Skeletal muscle tissue (tissue), 3 donors: ENCODE measurements at regions not wholly inside any gene's neighbourhood (a gene's known extent, or its start where the extent isn't known, plus 50 kb on each side); places are given as distances from the start of the nearest gene placed in this dataset.

ENCODE experiments used
- H3K27ac ChIP-seq: one replicate; pipeline ENCODE4 v1.7.0; 2013; ENCODE audit warnings: mild to moderate bottlenecking, low read depth, low read length, inconsistent platforms
- H3K27me3 ChIP-seq, 3 donors: one replicate each; pipeline ENCODE4 v1.7.0; 2013; ENCODE audit warnings: low read length in 3 of 3; ENCODE audit not compliant: control insufficient read depth in 3 of 3, insufficient read depth in 3 of 3
- H3K36me3 ChIP-seq, 3 donors: one replicate each; pipeline ENCODE4 v1.7.0; 2013; ENCODE audit warnings: low read length in 3 of 3; ENCODE audit not compliant: control insufficient read depth in 3 of 3, insufficient read depth in 3 of 3
- H3K4me1 ChIP-seq, 3 donors: one replicate each; pipeline ENCODE4 v1.7.0; 2013; ENCODE audit warnings: low read length in 3 of 3, mild to moderate bottlenecking in 3 of 3; ENCODE audit not compliant: control insufficient read depth in 3 of 3, insufficient read depth in 3 of 3
- H3K4me3 ChIP-seq, 3 donors: one replicate each; pipeline ENCODE4 v1.7.0; 2013; ENCODE audit warnings: low read length in 3 of 3
- H3K9ac ChIP-seq, 3 donors: one replicate each; pipeline ENCODE4 v1.7.0; 2013; ENCODE audit warnings: low read length in 3 of 3, mild to moderate bottlenecking in 3 of 3, moderate library complexity in 2 of 3, low read depth in 1 of 3
- H3K9me3 ChIP-seq, 3 donors: one replicate each; pipeline ENCODE4 v1.7.0; 2013; ENCODE audit warnings: low read length in 3 of 3; ENCODE audit not compliant: control insufficient read depth in 3 of 3
- donor health status: Osteomylitis.

DNA sequence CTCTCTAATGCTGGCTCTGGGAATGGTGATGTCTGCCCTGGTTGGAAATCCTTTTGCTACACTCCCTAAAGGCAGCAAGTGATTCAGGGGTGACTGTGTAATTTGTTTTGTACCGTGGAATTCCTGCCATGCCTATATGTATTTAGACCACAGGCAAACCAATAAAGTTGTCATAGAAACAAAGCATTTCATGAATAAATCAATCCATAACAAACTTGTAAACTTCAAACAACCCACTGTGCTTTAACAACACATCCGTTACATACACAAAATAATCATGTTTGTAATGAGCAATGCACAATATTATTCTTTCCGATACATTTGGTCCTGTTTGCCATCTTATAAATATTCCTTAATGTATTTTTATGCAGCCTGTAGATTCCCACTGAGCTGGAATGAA is 330.3 kb upstream of the SNX7 start:
- H3K27ac ChIP-seq = no peak overlapping the region
- H3K9me3 ChIP-seq = no peaks in the 10 kb centered on the region
- no peaks in the 10 kb centered on the region for H3K36me3 ChIP-seq
- peaks cover 0 to 5% (median 0%) of the 10 kb centered on the region in 3 donors for H3K4me1 ChIP-seq
- H3K4me3 ChIP-seq = no peak overlapping the region
- no peak overlapping the region for H3K9ac ChIP-seq
- peaks cover 0 to 3% (median 0%) of the 10 kb centered on the region in 3 donors for H3K27me3 ChIP-seq

DNA sequence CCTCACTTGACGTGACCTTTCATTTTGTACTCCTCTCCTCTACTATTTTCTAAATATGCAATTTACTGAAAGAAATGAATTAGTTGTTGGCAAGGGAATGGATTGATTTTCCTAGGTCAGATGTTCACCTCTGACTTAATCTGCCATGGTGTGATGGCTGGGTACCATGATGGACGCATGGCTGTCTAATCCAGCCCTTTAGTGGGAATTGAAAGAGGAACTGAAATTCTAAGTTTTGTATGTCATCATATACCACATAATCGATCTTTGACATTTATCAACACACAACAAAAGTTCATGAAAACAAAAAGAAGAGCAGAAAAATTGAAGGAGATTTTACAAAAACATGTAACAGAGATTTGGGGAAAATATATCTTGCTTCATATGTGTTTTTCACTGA is 331.3 kb upstream of the SNX7 start:
- no peak overlapping the region for H3K9ac ChIP-seq
- no peak overlapping the region for H3K4me3 ChIP-seq
- H3K9me3 ChIP-seq = no peaks in the 10 kb centered on the region
- H3K27ac ChIP-seq = no peak overlapping the region
- H3K27me3 ChIP-seq = peaks cover 0 to 3% (median 0%) of the 10 kb centered on the region in 3 donors
- peaks cover 0 to 5% (median 0%) of the 10 kb centered on the region in 3 donors for H3K4me1 ChIP-seq
- no peaks in the 10 kb centered on the region for H3K36me3 ChIP-seq

GRCh38 chr1:98328855-98329254 is 332.7 kb upstream of the SNX7 start:
- peaks cover 0 to 7% (median 2%) of the 10 kb centered on the region in 3 donors for H3K4me1 ChIP-seq
- H3K9me3 ChIP-seq = no peaks in the 10 kb centered on the region
- H3K27me3 ChIP-seq = peaks cover 0 to 3% (median 0%) of the 10 kb centered on the region in 3 donors
- no peak overlapping the region for H3K27ac ChIP-seq
- H3K4me3 ChIP-seq = no peak overlapping the region
- H3K9ac ChIP-seq = no peak overlapping the region
- no peaks in the 10 kb centered on the region for H3K36me3 ChIP-seq

DNA sequence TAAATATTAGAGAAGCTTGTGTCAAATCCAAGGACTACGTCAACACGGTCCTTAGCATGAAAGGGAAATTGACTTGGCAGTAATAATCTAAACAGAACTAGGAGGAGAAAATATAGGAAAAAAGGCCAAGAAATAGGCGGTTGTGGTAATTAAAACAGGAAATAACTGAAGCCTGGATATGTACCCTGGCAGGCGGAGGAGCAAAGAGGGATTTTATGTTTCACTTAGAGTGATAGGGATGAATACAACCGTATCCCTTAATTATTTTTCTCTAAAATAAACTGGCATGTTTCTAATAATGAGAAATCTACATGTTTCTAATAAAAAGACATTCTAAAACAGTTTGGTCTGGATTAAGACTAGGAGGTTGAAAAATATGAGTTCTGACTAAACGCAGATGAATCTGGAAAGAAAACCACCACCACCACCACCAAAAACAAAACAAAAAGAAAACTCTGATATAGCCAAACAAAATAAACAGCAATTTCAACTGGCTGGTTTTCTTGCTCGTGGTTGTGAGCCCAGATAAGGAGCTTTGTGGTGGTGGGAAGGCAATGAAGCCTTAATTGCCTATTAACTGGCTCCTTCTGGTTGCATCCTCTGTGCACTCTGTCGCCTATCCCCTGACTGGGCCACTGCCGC is 334.2 kb upstream of the SNX7 start:
- no peak overlapping the region for H3K27ac ChIP-seq
- no peak overlapping the region for H3K4me3 ChIP-seq
- no peaks in the 10 kb centered on the region for H3K27me3 ChIP-seq
- peaks cover 0 to 9% (median 5%) of the 10 kb centered on the region in 3 donors for H3K4me1 ChIP-seq
- H3K36me3 ChIP-seq = no peaks in the 10 kb centered on the region
- H3K9me3 ChIP-seq = no peaks in the 10 kb centered on the region
- no peak overlapping the region for H3K9ac ChIP-seq

DNA sequence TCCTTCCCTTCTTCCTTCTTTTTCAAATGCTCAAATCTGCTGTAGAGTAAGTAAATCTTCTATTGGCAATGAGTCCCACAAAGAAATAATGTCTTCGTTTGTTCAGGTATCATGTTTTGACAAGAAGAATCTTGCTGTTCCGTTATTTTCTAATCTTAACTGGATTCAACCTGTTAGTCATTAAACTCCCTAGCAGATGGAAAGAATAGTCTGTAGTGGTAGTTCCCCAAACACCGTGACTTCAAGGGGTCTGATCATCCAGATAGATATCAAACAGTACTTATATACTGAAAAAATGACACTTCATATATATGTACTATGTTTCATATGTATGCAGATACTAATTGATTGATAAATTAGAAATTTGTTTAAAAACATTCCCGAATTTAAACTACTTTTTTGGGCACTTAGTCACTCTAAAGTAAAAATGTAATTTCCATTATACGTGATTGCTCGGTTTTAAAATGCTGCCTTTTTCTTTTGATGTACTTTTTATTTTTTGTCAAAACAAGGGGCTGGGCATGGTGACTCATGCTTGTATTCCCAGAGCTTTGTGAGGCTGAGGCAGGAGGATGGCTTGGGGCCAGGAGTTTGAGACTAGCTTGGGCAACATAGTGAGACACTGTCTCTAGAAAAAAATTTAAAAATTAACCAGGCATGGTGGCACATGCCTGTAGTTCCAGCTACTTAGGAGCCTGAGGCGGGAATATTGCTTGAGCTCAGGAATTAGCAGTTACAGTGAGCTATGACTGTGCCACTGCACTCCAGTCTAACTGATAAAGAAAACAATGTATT is 335.7 kb upstream of the SNX7 start:
- H3K27ac ChIP-seq = no peak overlapping the region
- peaks cover 0 to 9% (median 5%) of the 10 kb centered on the region in 3 donors for H3K4me1 ChIP-seq
- no peak overlapping the region for H3K9ac ChIP-seq
- H3K9me3 ChIP-seq = no peaks in the 10 kb centered on the region
- H3K27me3 ChIP-seq = no peaks in the 10 kb centered on the region
- no peaks in the 10 kb centered on the region for H3K36me3 ChIP-seq
- H3K4me3 ChIP-seq = no peak overlapping the region

DNA sequence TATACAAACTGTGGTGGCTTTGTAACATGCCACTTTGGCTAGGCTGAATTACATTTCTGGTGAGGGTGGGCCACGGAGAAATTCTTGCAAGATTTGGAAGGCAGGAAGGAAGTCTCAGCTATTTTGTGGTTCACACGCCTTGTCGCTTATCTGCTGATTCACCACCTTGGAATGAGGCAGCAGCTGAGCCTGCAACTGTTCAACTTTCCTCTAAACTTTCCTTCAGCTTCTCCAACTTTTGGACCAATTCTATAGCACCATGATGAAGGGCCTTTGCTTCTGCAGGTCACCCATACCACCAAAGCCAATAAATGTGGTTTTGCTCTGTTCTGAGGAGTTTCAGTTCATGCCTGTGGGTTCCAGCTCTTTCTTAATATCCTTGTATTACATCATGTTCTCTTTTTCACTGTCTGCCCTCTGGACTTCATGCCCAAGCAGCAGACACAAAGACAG is 337.6 kb upstream of the SNX7 start:
- Histone ChIP-seq H3K27me3 (no peaks in the 10 kb centered on the region), H3K9me3 (no peaks in the 10 kb centered on the region), H3K36me3 (no peaks in the 10 kb centered on the region), H3K4me1 (peaks cover 0 to 9% (median 5%) of the 10 kb centered on the region in 3 donors), H3K9ac (no peak overlapping the region), H3K4me3 (no peak overlapping the region), H3K27ac (no peak overlapping the region)

GRCh38 chr1:98323388-98323787 is 338.1 kb upstream of the SNX7 start:
- H3K9me3 ChIP-seq = no peaks in the 10 kb centered on the region
- H3K9ac ChIP-seq = no peak overlapping the region
- H3K27ac ChIP-seq = no peak overlapping the region
- H3K4me1 ChIP-seq = peaks cover 0 to 9% (median 5%) of the 10 kb centered on the region in 3 donors
- no peaks in the 10 kb centered on the region for H3K36me3 ChIP-seq
- H3K4me3 ChIP-seq = no peak overlapping the region
- H3K27me3 ChIP-seq = no peaks in the 10 kb centered on the region

- Histone ChIP-seq H3K9ac (no peak overlapping the region), H3K27me3 (no peaks in the 10 kb centered on the region), H3K9me3 (no peaks in the 10 kb centered on the region), H3K27ac (no peak overlapping the region), H3K36me3 (no peaks in the 10 kb centered on the region), H3K4me1 (peaks cover 0 to 9% (median 5%) of the 10 kb centered on the region in 3 donors), H3K4me3 (no peak overlapping the region)
Measured at GRCh38 chr1:98322966-98323365, 338.6 kb upstream of the SNX7 start.

GRCh38 chr1:98322086-98322485 is 339.4 kb upstream of the SNX7 start:
- Histone ChIP-seq H3K27ac (no peak overlapping the region), H3K27me3 (no peaks in the 10 kb centered on the region), H3K9me3 (no peaks in the 10 kb centered on the region), H3K36me3 (no peaks in the 10 kb centered on the region), H3K9ac (no peak overlapping the region), H3K4me3 (no peak overlapping the region), H3K4me1 (peaks cover 0 to 6% (median 5%) of the 10 kb centered on the region in 3 donors)

DNA sequence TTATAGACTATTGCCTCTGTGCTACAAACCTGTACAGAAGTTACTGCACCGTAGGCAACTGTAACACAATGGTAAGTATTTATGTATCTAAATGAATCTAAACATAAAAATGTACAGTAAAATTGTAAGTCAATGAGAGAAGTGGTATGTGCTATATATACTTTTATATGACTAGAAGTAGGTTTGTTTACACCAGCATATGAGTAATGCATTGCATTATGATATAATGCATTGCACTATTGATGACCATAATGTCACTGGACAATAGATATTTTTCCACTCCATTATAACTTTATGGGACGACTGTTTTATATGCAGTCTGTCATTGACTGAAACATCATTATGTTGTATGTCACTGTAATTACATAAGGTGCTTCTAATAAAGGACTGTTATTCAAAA is 340.3 kb upstream of the SNX7 start:
- Histone ChIP-seq H3K27ac (no peak overlapping the region), H3K27me3 (no peaks in the 10 kb centered on the region), H3K4me1 (peaks cover 0 to 5% (median 4%) of the 10 kb centered on the region in 3 donors), H3K9me3 (no peaks in the 10 kb centered on the region), H3K36me3 (no peaks in the 10 kb centered on the region), H3K4me3 (no peak overlapping the region), H3K9ac (no peak overlapping the region)
